ENCODE measurements at regions not wholly inside any gene's neighbourhood (a gene's known extent, or its start where the extent isn't known, plus 50 kb on each side); places are given as distances from the start of the nearest gene placed in this dataset.

- BruUV-seq (replicated peaks), result no TSS peak
- Histone ChIP-seq H3K36me3 (ENCODE audit: control insufficient read depth in 2 of 2, extremely low read depth in 1 of 2, insufficient read depth in 2 of 2, low read length in 2 of 2) (no peaks in the 10 kb centered on the region), H3K27me3 (ENCODE audit: control insufficient read depth in 2 of 2, insufficient read depth in 2 of 2, low read length in 2 of 2) (no peaks in the 10 kb centered on the region), H3K4me2 (ENCODE audit: insufficient read depth, low read length) (no peak overlapping the region), H3K9me1 (replicated peaks; ENCODE audit: control insufficient read depth, extremely low read depth, insufficient read depth, low read length) (no peaks in the 10 kb centered on the region), H3K9me3 (replicated peaks; ENCODE audit: control insufficient read depth, insufficient read depth, low read length) (no peaks in the 10 kb centered on the region), H2AFZ (ENCODE audit: low read depth, low read length) (no peak overlapping the region), H3K4me3 (replicated peaks in 1 of 3; ENCODE audit: insufficient read depth in 1 of 3, low read depth in 1 of 3, low read length in 3 of 3) (no peak overlapping the region), H3K9ac (replicated peaks; ENCODE audit: extremely low read depth, insufficient read depth, low read length) (no peak overlapping the region), H3K79me2 (ENCODE audit: control insufficient read depth, insufficient read depth, low read length) (no peaks in the 10 kb centered on the region), H3K4me1 (ENCODE audit: control insufficient read depth, extremely low read depth, insufficient read depth, low read length) (no peaks in the 10 kb centered on the region), H3K27ac (ENCODE audit: insufficient read depth, low read depth, low read length) (no peak overlapping the region), H4K20me1 (replicated peaks; ENCODE audit: control insufficient read depth, extremely low read depth, insufficient read depth, low read length) (no peaks in the 10 kb centered on the region)
- no peak for TF ChIP-seq MYC (IDR thresholded peaks at IDR 0.05; ENCODE audit: low read depth, low read length)
- TF ChIP-seq, protein P1, sequence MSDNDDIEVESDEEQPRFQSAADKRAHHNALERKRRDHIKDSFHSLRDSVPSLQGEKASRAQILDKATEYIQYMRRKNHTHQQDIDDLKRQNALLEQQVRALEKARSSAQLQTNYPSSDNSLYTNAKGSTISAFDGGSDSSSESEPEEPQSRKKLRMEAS (IDR thresholded peaks at IDR 0.05; ENCODE audit: insufficient read depth, insufficient read length), result no peak
- ChIA-PET POLR2A (no interaction called here), CTCF (interaction anchor here (1.5 to 1.6 kb wide), 2 partner anchors 11 to 195 kb away, joined by 3 to 4 read pairs; no protein-coding TSS in a partner anchor)
- FAIRE-seq, result no peak
- DNase-seq (ENCODE audit: low read depth, low spot score), result no peak
- intact Hi-C loops (cut with micrococcal nuclease) (no loop called here), dilution Hi-C loops (cut with MboI; ENCODE audit: extremely low pct_ligation_motif_present, low sequenced_read_pairs) (no loop called here)
Observed at GRCh38 chr12:86719381-86719780, 463.2 kb upstream of the MGAT4C start.

DNA sequence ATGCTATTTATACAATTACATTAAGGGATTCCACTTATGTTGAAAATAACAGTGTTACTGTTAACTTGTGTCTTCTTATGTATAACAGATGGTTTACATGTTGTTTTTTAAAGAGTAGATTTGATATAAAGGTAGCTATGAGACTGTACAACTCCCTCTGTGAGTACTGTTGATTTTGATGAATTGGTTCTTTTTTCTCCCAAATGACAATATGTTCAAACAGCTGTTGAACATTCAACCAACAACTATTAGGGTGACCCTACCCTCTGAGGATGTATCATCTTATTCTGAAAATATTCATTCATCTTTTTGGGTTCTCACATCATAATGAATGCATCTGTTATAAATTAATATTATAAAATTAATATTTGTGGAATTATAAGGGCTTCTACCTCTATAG lies 456.9 kb upstream of the MGAT4C start:
- H3K9me1 ChIP-seq (replicated peaks; ENCODE audit: control insufficient read depth, extremely low read depth, insufficient read depth, low read length), result no peaks in the 10 kb centered on the region
- CTCF ChIA-PET, result no interaction called here
- TF ChIP-seq GATA2 (IDR thresholded peaks at IDR 0.05; ENCODE audit: insufficient read depth, insufficient read length, low read depth, low read length) (no peak), MYC (IDR thresholded peaks at IDR 0.05; ENCODE audit: low read depth, low read length) (no peak), JUN (IDR thresholded peaks at IDR 0.05; ENCODE audit: borderline replicate concordance, insufficient read depth, insufficient read length, low read depth) (no peak), CTCF (IDR thresholded peaks at IDR 0.05; ENCODE audit: extremely low read depth in 1 of 2, insufficient read depth in 1 of 2, low read depth in 1 of 2, low read length in 2 of 2) (no peak), POLR2A (IDR thresholded peaks at IDR 0.05; ENCODE audit: low read depth, low read length) (no peak), EZH2 (IDR thresholded peaks at IDR 0.05; ENCODE audit: borderline replicate concordance, low read depth, low read length, severe bottlenecking) (no peak), FOS (IDR thresholded peaks at IDR 0.05; ENCODE audit: borderline replicate concordance, insufficient read depth, low read length) (no peak), POLR2AphosphoS5 (IDR thresholded peaks at IDR 0.05; ENCODE audit: insufficient read depth, low read depth, low read length) (no peak)
- TF ChIP-seq, protein P1 (IDR thresholded peaks at IDR 0.05; ENCODE audit: insufficient read depth, insufficient read length), result no peak
- no peak overlapping the region for H2AFZ ChIP-seq (ENCODE audit: low read depth, low read length)
- POLR2A ChIA-PET, result no interaction called here
- H3K27me3 ChIP-seq (ENCODE audit: control insufficient read depth in 2 of 2, insufficient read depth in 2 of 2, low read length in 2 of 2), result no peaks in the 10 kb centered on the region
- no peaks in the 10 kb centered on the region for H3K79me2 ChIP-seq (ENCODE audit: control insufficient read depth, insufficient read depth, low read length)
- H4K20me1 ChIP-seq (replicated peaks; ENCODE audit: control insufficient read depth, extremely low read depth, insufficient read depth, low read length), result no peaks in the 10 kb centered on the region
- peaks cover 13% of the 10 kb centered on the region for H3K4me1 ChIP-seq (ENCODE audit: control insufficient read depth, extremely low read depth, insufficient read depth, low read length)
- no peaks in the 10 kb centered on the region for H3K36me3 ChIP-seq (ENCODE audit: control insufficient read depth in 2 of 2, extremely low read depth in 1 of 2, insufficient read depth in 2 of 2, low read length in 2 of 2)
- no peak overlapping the region for H3K4me3 ChIP-seq (replicated peaks in 1 of 3; ENCODE audit: insufficient read depth in 1 of 3, low read depth in 1 of 3, low read length in 3 of 3)
- H3K9me3 ChIP-seq (replicated peaks; ENCODE audit: control insufficient read depth, insufficient read depth, low read length), result no peaks in the 10 kb centered on the region
- DNase-seq (ENCODE audit: low read depth, low spot score) (no peak), FAIRE-seq (no peak)
- no peak overlapping the region for H3K4me2 ChIP-seq (ENCODE audit: insufficient read depth, low read length)
- dilution Hi-C loops (cut with MboI; ENCODE audit: extremely low pct_ligation_motif_present, low sequenced_read_pairs), result no loop called here
- BruUV-seq (replicated peaks), result no TSS peak
- H3K27ac ChIP-seq (ENCODE audit: insufficient read depth, low read depth, low read length), result peak overlapping the region; percentile 87
- intact Hi-C loops (cut with micrococcal nuclease), result loop anchor here (2.0 to 5.0 kb wide), 3 partner anchors 14 to 1114 kb away; no protein-coding TSS in a partner anchor
- H3K9ac ChIP-seq (replicated peaks; ENCODE audit: extremely low read depth, insufficient read depth, low read length), result peak overlapping the region; percentile 46

Measured in endothelial cell of umbilical vein (primary cell).